Body of pancreas (tissue), 4 donors: ENCODE measurements at regions not wholly inside any gene's neighbourhood (a gene's known extent, or its start where the extent isn't known, plus 50 kb on each side); places are given as distances from the start of the nearest gene placed in this dataset.

ENCODE experiments used
- ATAC-seq: fragments of 150-250 bp; one replicate; pipeline ENCODE4 v1.9.1; 2016
- DNase-seq, 4 donors: peaks; one replicate each; pipeline ENCODE4 v3.0.0-alpha.2; 2019
- H3K27ac ChIP-seq, 4 donors: fragments of 200-600 bp; sonication (generic); 1 replicate in 3 of 4; 2 replicates in 1 of 4; pipeline versions ENCODE4 v1.5.1 to v1.6.1; 2016 to 2019; ENCODE audit warnings: mild to moderate bottlenecking in 1 of 4, mixed read lengths in 1 of 4, moderate library complexity in 1 of 4
- H3K27me3 ChIP-seq, 2 donors: fragments of 200-600 bp; sonication (generic); one replicate each; pipeline ENCODE4 v1.6.0; 2016; ENCODE audit warnings: mild to moderate bottlenecking in 1 of 2
- H3K36me3 ChIP-seq, 2 donors: fragments of 200-600 bp; sonication (generic); replicated peaks in 1 of 2; 2 replicates each; pipeline ENCODE4 v1.5.1; 2016; ENCODE audit warnings: low read depth in 2 of 2; ENCODE audit not compliant: insufficient read depth in 1 of 2
- H3K4me1 ChIP-seq: fragments of 200-600 bp; sonication (generic); one replicate; pipeline ENCODE4 v1.6.0; 2016
- H3K4me3 ChIP-seq, 2 donors: fragments of 200-600 bp; sonication (generic); 1 replicate in 1 of 2; 2 replicates in 1 of 2; pipeline ENCODE4 v1.5.1; 2016 to 2019
- H3K9me3 ChIP-seq, 3 donors: fragments of 200-600 bp; sonication (generic); 1 replicate in 2 of 3; 2 replicates in 1 of 3; pipeline ENCODE4 v1.5.1; 2016
- POLR2A ChIP-seq, 3 donors: fragments of 450-650 bp; IDR thresholded peaks; one replicate each; pipeline ENCODE4 v1.6.1; 2016; ENCODE audit warnings: antibody characterized with exemption in 3 of 3, mild to moderate bottlenecking in 2 of 3
- WGBS, 2 donors: methylation state at CpG; one replicate each; pipeline ENCODE4 v1.1.5; 2017; 5-methylcytosine and 5-hydroxymethylcytosine counted together
- intact Hi-C: fragments of 100-400 bp; cut with DNase I; formaldehyde crosslinking; loops from one replicate; pipeline ENCODE4 v1.15.1; 2023
- TF ChIP-seq, protein P1 (sequence below), 7 experiments: fragments of 450-650 bp in 4 of 7; fragments of 200-600 bp in 3 of 7; sonication (generic) in 3 of 7; IDR thresholded peaks; one replicate each; pipeline ENCODE4 v1.5.1; 2016 to 2019; ENCODE audit warnings: antibody characterized with exemption in 7 of 7

DNA sequence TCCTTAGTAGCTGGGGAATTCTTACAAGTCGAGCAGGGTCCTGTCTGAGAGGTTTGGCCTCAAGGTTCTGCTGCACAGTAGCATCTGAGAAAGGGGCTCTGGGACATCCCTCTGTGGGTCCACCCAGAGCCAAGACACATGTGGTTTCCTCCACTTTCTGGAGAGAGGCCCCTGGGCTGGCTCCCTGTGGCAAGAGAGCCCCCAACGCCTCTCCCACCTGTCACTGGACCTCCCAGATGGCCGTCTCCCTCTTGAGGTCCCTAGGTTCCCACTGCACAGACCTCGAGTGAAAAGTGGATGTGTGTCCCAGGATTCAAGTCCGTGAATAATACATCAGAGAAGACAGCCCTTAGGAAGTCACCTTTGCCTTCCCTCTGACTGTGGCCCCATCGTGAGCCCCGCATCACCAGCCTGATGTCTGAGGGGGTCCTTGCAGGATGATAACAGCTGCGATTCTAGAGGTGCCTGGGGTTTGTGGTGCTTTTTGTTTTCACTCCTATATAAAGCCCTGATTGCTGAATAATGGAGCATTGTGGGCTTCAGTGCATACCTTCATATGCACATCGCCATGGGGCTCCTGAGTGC is 319.0 kb downstream of the GLRX3 start:
- WGBS, 2 donors, result 71 to 77% methylated on average over 8 to 9 of the region's 9 CpGs
- intact Hi-C loops, result no loop called here
- DNase-seq, result no peak
- TF ChIP-seq POLR2A (IDR thresholded peaks at IDR 0.05), result no peak
- TF ChIP-seq, protein P1, sequence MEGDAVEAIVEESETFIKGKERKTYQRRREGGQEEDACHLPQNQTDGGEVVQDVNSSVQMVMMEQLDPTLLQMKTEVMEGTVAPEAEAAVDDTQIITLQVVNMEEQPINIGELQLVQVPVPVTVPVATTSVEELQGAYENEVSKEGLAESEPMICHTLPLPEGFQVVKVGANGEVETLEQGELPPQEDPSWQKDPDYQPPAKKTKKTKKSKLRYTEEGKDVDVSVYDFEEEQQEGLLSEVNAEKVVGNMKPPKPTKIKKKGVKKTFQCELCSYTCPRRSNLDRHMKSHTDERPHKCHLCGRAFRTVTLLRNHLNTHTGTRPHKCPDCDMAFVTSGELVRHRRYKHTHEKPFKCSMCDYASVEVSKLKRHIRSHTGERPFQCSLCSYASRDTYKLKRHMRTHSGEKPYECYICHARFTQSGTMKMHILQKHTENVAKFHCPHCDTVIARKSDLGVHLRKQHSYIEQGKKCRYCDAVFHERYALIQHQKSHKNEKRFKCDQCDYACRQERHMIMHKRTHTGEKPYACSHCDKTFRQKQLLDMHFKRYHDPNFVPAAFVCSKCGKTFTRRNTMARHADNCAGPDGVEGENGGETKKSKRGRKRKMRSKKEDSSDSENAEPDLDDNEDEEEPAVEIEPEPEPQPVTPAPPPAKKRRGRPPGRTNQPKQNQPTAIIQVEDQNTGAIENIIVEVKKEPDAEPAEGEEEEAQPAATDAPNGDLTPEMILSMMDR (IDR thresholded peaks at IDR 0.05), result no peak
- no peak overlapping the region for H3K4me3 ChIP-seq
- no peak for ATAC-seq
- no peaks in the 10 kb centered on the region for H3K4me1 ChIP-seq
- no peaks in the 10 kb centered on the region for H3K36me3 ChIP-seq
- H3K27me3 ChIP-seq, result no peaks in the 10 kb centered on the region
- no peak overlapping the region for H3K27ac ChIP-seq
- H3K9me3 ChIP-seq, result no peaks in the 10 kb centered on the region

DNA sequence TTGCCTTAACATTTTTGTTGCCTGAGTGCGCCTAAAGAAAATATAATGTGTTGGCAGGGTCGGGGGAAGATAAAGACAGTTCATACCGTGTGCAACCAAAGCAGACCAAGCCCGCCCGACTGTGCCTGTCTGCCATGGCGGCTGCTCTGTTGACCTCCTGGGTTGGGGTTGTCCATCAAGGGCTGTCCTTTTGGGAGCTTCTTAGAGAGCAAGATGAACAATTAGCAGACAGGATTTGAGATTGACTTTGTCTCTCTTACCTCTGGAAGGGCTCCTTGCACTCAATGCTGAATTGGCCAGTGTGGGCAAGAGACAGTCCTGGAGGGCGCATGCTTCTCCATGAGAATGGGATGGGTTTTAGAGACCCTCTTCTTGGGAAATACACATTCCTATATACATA is 319.6 kb downstream of the GLRX3 start:
- TF ChIP-seq POLR2A (IDR thresholded peaks at IDR 0.05), result no peak
- TF ChIP-seq, protein P1 (IDR thresholded peaks at IDR 0.05), result no peak
- ATAC-seq (no peak), DNase-seq (no peak)
- no peaks in the 10 kb centered on the region for H3K27me3 ChIP-seq
- 83 to 90% methylated on average over 7 of the region's 7 CpGs for WGBS, 2 donors
- no peak overlapping the region for H3K4me3 ChIP-seq
- no peak overlapping the region for H3K27ac ChIP-seq
- no peaks in the 10 kb centered on the region for H3K4me1 ChIP-seq
- H3K9me3 ChIP-seq, result no peaks in the 10 kb centered on the region
- intact Hi-C loops, result no loop called here
- H3K36me3 ChIP-seq, result no peaks in the 10 kb centered on the region

DNA sequence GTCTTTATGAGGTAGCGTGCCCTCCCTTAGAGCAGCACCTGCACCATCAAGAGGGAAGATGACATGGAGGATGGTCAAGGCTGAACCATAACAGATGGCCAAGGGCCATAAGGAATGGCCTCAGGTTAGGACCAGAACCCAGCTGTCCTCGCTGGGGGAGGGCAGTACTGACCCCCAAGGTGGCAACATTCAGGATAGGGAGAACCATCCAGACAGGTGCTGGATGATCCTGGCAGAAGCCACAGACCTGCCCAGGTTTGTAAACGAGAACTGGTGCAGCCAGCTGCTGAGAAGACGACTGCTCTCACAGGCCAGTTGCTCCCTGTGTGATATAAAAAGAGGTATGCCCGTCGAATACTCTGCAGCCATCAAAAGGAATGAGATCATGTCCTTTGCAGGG is 320.4 kb downstream of the GLRX3 start:
- H3K27me3 ChIP-seq, result no peaks in the 10 kb centered on the region
- intact Hi-C loops, result no loop called here
- no peaks in the 10 kb centered on the region for H3K4me1 ChIP-seq
- no peaks in the 10 kb centered on the region for H3K36me3 ChIP-seq
- no peak overlapping the region for H3K4me3 ChIP-seq
- no peak for TF ChIP-seq POLR2A (IDR thresholded peaks at IDR 0.05)
- TF ChIP-seq, protein P1 (IDR thresholded peaks at IDR 0.05), result no peak
- ATAC-seq, result no peak
- H3K9me3 ChIP-seq, result no peaks in the 10 kb centered on the region
- no peak for DNase-seq
- no peak overlapping the region for H3K27ac ChIP-seq
- WGBS, 2 donors, result 60 to 64% methylated on average over 6 of the region's 6 CpGs

DNA sequence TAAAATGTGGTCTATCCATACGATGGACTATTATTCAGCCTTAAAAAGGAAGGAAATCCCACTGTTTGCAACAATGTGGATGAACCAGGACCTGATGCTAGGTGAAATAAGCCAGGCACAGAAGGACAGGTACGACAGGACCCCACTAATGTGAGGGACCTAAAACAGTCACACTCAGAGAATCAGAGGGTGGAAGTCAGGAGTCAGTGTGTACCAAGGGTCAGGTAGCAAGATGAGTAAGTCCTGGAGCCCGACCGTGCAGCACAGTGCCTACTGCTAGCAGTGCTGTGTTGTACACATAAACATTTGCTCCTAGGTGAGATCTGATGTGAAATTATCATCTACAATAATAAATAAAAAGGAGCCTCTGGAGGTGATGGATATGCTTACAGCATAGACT is 322.3 kb downstream of the GLRX3 start:
- Histone ChIP-seq H3K27ac (no peak overlapping the region), H3K4me3 (no peak overlapping the region), H3K36me3 (no peaks in the 10 kb centered on the region), H3K4me1 (peaks cover 2% of the 10 kb centered on the region), H3K9me3 (no peaks in the 10 kb centered on the region), H3K27me3 (no peaks in the 10 kb centered on the region)
- ATAC-seq (no peak), DNase-seq (no peak)
- WGBS, 2 donors, result 74 to 75% methylated on average over 4 of the region's 4 CpGs
- intact Hi-C loops, result no loop called here
- TF ChIP-seq, protein P1 (IDR thresholded peaks at IDR 0.05), result no peak
- TF ChIP-seq POLR2A (IDR thresholded peaks at IDR 0.05), result no peak

DNA sequence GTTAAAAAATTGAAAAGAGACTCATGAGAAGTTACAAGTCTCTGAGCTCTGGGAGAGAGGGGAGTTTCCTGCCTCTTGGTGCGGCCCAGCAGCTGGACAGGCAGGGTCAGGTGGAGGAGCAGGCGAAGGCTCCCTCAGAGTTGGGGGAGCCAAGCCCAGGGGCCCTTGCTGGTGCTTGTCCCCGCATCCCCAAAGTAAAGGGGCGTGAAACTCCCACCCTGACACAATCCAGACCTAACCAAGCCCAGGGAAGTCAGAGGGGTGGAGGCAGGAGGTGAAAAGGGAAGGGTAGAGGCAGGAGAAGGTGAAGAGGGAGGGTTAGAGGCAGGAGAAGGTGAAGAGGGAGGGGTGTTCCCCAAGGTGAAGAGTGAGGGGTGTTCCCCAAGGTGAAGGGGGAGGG is 322.8 kb downstream of the GLRX3 start:
- no peaks in the 10 kb centered on the region for H3K27me3 ChIP-seq

More for the DNA sequence above, 322.8 kb downstream of the GLRX3 start:
- no peak overlapping the region for H3K27ac ChIP-seq
- TF ChIP-seq POLR2A (IDR thresholded peaks at IDR 0.05), result no peak
- TF ChIP-seq, protein P1 (IDR thresholded peaks at IDR 0.05), result no peak
- intact Hi-C loops, result no loop called here
- ATAC-seq (no peak), DNase-seq (no peak)
- H3K4me1 ChIP-seq, result peaks cover 4% of the 10 kb centered on the region
- H3K36me3 ChIP-seq, result no peaks in the 10 kb centered on the region
- no peaks in the 10 kb centered on the region for H3K9me3 ChIP-seq
- 64 to 78% methylated on average over 4 of the region's 4 CpGs for WGBS, 2 donors
- no peak overlapping the region for H3K4me3 ChIP-seq
